HepG2 (cell line): ENCODE measurements at regions not wholly inside any gene's neighbourhood (a gene's known extent, or its start where the extent isn't known, plus 50 kb on each side); places are given as distances from the start of the nearest gene placed in this dataset.

ENCODE experiments used
- ATAC-seq: fragments of 200-7000 bp; cut with Tn5 transposase; 3 replicates; pipeline ENCODE4 v1.9.1; 2020; ENCODE audit warnings: mild to moderate bottlenecking, moderate library complexity
- BruUV-seq: library from RNA; stranded (reverse); fragments of 400-500 nt; replicated peaks from 2 replicates; lab custom pipeline; 2021; lab: Mats Ljungman, UMichigan
- CTCF ChIA-PET: fragments of 300-600 bp; formaldehyde crosslinking; extraction: SDS; loops from one replicate; lab custom pipeline; 2021; ENCODE audit warnings: low total read pairs, inconsistent platforms, low intra/inter-chr PET ratio; lab: Yijun Ruan, JAX
- POLR2A ChIA-PET: fragments of 350-600 bp; sonication (Branson Sonifier 250); formaldehyde crosslinking; loops from one replicate; lab custom pipeline; 2020; ENCODE audit warnings: antibody characterized with exemption, inconsistent platforms; lab: Yijun Ruan, JAX
- DNase-seq: peaks from one replicate; pipeline ENCODE4 v3.0.0-alpha.2; 2015; ENCODE audit warnings: low spot score
- FAIRE-seq: peaks from 3 replicates; lab custom pipeline; 2011; peaks lifted over from hg19 to GRCh38; lab: Jason Lieb, UNC
- H2AFZ ChIP-seq: one replicate; pipeline ENCODE4 v1.6.1; 2011; ENCODE audit warnings: low read length, inconsistent platforms
- H3K27ac ChIP-seq: fragments of 300-600 bp; 3 replicates; pipeline ENCODE4 v1.8.0; 2011; ENCODE audit warnings: mixed run types, mild to moderate bottlenecking, mixed read lengths, low read length, inconsistent platforms; ENCODE audit not compliant: insufficient read depth; ENCODE audit errors: extremely low read length
- H3K27me3 ChIP-seq, 2 experiments: fragments of 200-600 bp in 1 of 2; 2 replicates in 1 of 2; 3 replicates in 1 of 2; pipeline versions ENCODE4 v1.6.0 to v1.8.0; 2011; ENCODE audit warnings: low read length in 2 of 2, mild to moderate bottlenecking in 2 of 2, moderate library complexity in 2 of 2, inconsistent platforms in 1 of 2; ENCODE audit not compliant: insufficient read depth in 2 of 2, control insufficient read depth in 1 of 2
- H3K36me3 ChIP-seq, 2 experiments: fragments of 200-600 bp in 1 of 2; replicated peaks in 1 of 2; 2 replicates in 1 of 2; 3 replicates in 1 of 2; pipeline versions ENCODE4 v1.5.1 to v1.8.0; 2011; ENCODE audit warnings: low read length in 2 of 2, inconsistent platforms in 1 of 2; ENCODE audit not compliant: insufficient read depth in 2 of 2, control insufficient read depth in 1 of 2
- H3K4me1 ChIP-seq: 2 replicates; pipeline ENCODE4 v1.5.1; 2012; ENCODE audit warnings: low read length, inconsistent platforms; ENCODE audit not compliant: insufficient read depth
- H3K4me2 ChIP-seq: 2 replicates; pipeline ENCODE4 v1.6.0; 2011; ENCODE audit warnings: low read depth, low read length, inconsistent platforms
- H3K4me3 ChIP-seq, 3 experiments: fragments of 200-600 bp in 1 of 3; sonication (generic), shearing (Covaris generic) in 1 of 3; replicated peaks in 1 of 3; 2 replicates each; pipeline ENCODE4 v1.5.1; 2011 to 2016; ENCODE audit warnings: low read length in 3 of 3, inconsistent platforms in 2 of 3, low read depth in 2 of 3, mild to moderate bottlenecking in 2 of 3, control low read depth in 1 of 3, mixed read lengths in 1 of 3; ENCODE audit not compliant: insufficient read depth in 1 of 3
- H3K79me2 ChIP-seq: one replicate; pipeline ENCODE4 v1.6.1; 2011; ENCODE audit warnings: low read length, inconsistent platforms; ENCODE audit not compliant: insufficient read depth
- H3K9ac ChIP-seq: 2 replicates; pipeline ENCODE4 v1.6.0; 2011; ENCODE audit warnings: mild to moderate bottlenecking, low read depth, low read length, inconsistent platforms; ENCODE audit not compliant: insufficient read depth
- H3K9me3 ChIP-seq: 2 replicates; pipeline ENCODE4 v1.5.1; 2012; ENCODE audit warnings: mild to moderate bottlenecking, low read length
- H4K20me1 ChIP-seq: 2 replicates; pipeline ENCODE4 v1.6.0; 2011; ENCODE audit warnings: inconsistent platforms, mild to moderate bottlenecking, low read length, moderate library complexity; ENCODE audit not compliant: insufficient read depth
- ARID3A ChIP-seq: IDR thresholded peaks from 2 replicates; pipeline ENCODE4 v1.6.1; 2012; ENCODE audit warnings: low read depth, low read length, improper control_type of control experiment
- BCL6 ChIP-seq: IDR thresholded peaks from 2 replicates; pipeline ENCODE4 v1.6.1; 2016; ENCODE audit warnings: missing genetic modification reagents, missing compliant biosample characterization
- DR1 ChIP-seq: sonication (generic); formaldehyde crosslinking; IDR thresholded peaks from 2 replicates; pipeline ENCODE4 v1.8.0; 2021; ENCODE audit warnings: mild to moderate bottlenecking, missing genetic modification reagents, inconsistent platforms
- MATR3 ChIP-seq: sonication (generic); formaldehyde crosslinking; IDR thresholded peaks from 2 replicates; pipeline ENCODE4 v1.4.0; 2020; ENCODE audit warnings: missing genetic modification reagents
- SP4 ChIP-seq: sonication (generic); formaldehyde crosslinking; IDR thresholded peaks from 2 replicates; pipeline ENCODE4 v1.8.1; 2023; ENCODE audit warnings: mild to moderate bottlenecking, missing genetic modification reagents
- TP53 ChIP-seq: sonication (generic); formaldehyde crosslinking; conservative IDR thresholded peaks from 2 replicates; pipeline ENCODE4 v1.4.0; 2020; ENCODE audit warnings: missing genetic modification reagents
- TRIM24 ChIP-seq: sonication (generic); formaldehyde crosslinking; IDR thresholded peaks from 2 replicates; pipeline ENCODE4 v1.8.0; 2022; ENCODE audit warnings: mild to moderate bottlenecking, missing genetic modification reagents
- ZFP36L1 ChIP-seq: sonication (generic); formaldehyde crosslinking; IDR thresholded peaks from 2 replicates; pipeline ENCODE4 v1.8.0; 2022; ENCODE audit warnings: mild to moderate bottlenecking, missing genetic modification reagents, moderate library complexity
- ZNF3 ChIP-seq: IDR thresholded peaks from 2 replicates; pipeline ENCODE4 v1.7.0; 2017; ENCODE audit warnings: inconsistent platforms
- ZNF83 ChIP-seq: sonication (generic); formaldehyde crosslinking; IDR thresholded peaks from 2 replicates; pipeline ENCODE4 v1.4.0; 2020; ENCODE audit warnings: missing genetic modification reagents, mild to moderate bottlenecking, borderline replicate concordance
- ZSCAN12 ChIP-seq: sonication (generic); formaldehyde crosslinking; IDR thresholded peaks from 2 replicates; pipeline ENCODE4 v1.9.0; 2021; ENCODE audit warnings: mild to moderate bottlenecking, missing genetic modification reagents
- WGBS: methylation state at CpG from one replicate; pipeline ENCODE4 v1.1.6; 2017; ENCODE audit warnings: low lambda C conversion rate; 5-methylcytosine and 5-hydroxymethylcytosine counted together
- in situ Hi-C: cut with HindIII; loops from 2 replicates; pipeline ENCODE4 v1.10.0; 2017; ENCODE audit warnings: low pct_unique_long_range_greater_than_20kb; ENCODE audit not compliant: extremely low pct_ligation_motif_present
- intact Hi-C: fragments of 100-400 bp; cut with micrococcal nuclease; formaldehyde crosslinking; loops from one replicate; pipeline ENCODE4 v1.10.0; 2022; ENCODE audit not compliant: unreplicated experiment
- TF ChIP-seq, protein P1 (sequence below): sonication (generic); formaldehyde crosslinking; conservative IDR thresholded peaks from 2 replicates; pipeline ENCODE4 v1.5.0; 2020; ENCODE audit warnings: missing genetic modification reagents
- TF ChIP-seq, protein P2 (sequence below): sonication (generic); formaldehyde crosslinking; IDR thresholded peaks from 2 replicates; pipeline ENCODE4 v1.8.0; 2022; ENCODE audit warnings: mild to moderate bottlenecking, missing genetic modification reagents, borderline replicate concordance
- TF ChIP-seq, protein P3 (sequence below): sonication (generic); formaldehyde crosslinking; IDR thresholded peaks from 2 replicates; pipeline ENCODE4 v1.5.0; 2020; ENCODE audit warnings: missing genetic modification reagents, mild to moderate bottlenecking, borderline replicate concordance

GRCh38 chr5:110255194-110255593, 471.3 kb downstream of the TMEM232 start (continued):
- TF ChIP-seq, protein P1, sequence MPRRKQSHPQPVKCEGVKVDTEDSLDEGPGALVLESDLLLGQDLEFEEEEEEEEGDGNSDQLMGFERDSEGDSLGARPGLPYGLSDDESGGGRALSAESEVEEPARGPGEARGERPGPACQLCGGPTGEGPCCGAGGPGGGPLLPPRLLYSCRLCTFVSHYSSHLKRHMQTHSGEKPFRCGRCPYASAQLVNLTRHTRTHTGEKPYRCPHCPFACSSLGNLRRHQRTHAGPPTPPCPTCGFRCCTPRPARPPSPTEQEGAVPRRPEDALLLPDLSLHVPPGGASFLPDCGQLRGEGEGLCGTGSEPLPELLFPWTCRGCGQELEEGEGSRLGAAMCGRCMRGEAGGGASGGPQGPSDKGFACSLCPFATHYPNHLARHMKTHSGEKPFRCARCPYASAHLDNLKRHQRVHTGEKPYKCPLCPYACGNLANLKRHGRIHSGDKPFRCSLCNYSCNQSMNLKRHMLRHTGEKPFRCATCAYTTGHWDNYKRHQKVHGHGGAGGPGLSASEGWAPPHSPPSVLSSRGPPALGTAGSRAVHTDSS, result no peak
- no peak for TF ChIP-seq BCL6
- TF ChIP-seq ZNF3, result no peak
- TF ChIP-seq ZFP36L1 (CRISPR knock-in tag), result no peak
- TF ChIP-seq, protein P2, sequence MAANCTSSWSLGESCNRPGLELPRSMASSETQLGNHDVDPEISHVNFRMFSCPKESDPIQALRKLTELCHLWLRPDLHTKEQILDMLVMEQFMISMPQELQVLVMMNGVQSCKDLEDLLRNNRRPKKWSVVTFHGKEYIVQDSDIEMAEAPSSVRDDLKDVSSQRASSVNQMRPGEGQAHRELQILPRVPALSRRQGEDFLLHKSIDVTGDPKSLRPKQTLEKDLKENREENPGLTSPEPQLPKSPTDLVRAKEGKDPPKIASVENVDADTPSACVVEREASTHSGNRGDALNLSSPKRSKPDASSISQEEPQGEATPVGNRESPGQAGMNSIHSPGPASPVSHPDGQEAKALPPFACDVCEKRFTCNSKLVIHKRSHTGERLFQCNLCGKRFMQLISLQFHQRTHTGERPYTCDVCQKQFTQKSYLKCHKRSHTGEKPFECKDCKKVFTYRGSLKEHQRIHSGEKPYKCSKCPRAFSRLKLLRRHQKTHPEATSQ (CRISPR knock-in tag), result no peak
- no peak for TF ChIP-seq ZNF83 (CRISPR knock-in tag)
- no peak for TF ChIP-seq MATR3 (CRISPR knock-in tag)
- TF ChIP-seq SP4 (CRISPR knock-in tag), result no peak
- no peak for TF ChIP-seq TP53 (CRISPR knock-in tag)

- POLR2A ChIA-PET, result no interaction called here
- BruUV-seq, result no TSS peak
- no peak overlapping the region for H3K27ac ChIP-seq
Measured at GRCh38 chr5:110256298-110256697, 470.2 kb downstream of the TMEM232 start.

More at GRCh38 chr5:110256298-110256697, 470.2 kb downstream of the TMEM232 start:
- H2AFZ ChIP-seq, result no peak overlapping the region
- no peaks in the 10 kb centered on the region for H3K36me3 ChIP-seq
- intact Hi-C loops, result no loop called here
- WGBS, result 43% methylated on average over 2 of the region's 2 CpGs
- FAIRE-seq, result no peak
- in situ Hi-C loops, result no loop called here
- H4K20me1 ChIP-seq, result no peaks in the 10 kb centered on the region
- TF ChIP-seq TRIM24 (CRISPR knock-in tag) (no peak), ZSCAN12 (CRISPR knock-in tag) (no peak), ARID3A (no peak), DR1 (CRISPR knock-in tag) (no peak)
- TF ChIP-seq, protein P3, sequence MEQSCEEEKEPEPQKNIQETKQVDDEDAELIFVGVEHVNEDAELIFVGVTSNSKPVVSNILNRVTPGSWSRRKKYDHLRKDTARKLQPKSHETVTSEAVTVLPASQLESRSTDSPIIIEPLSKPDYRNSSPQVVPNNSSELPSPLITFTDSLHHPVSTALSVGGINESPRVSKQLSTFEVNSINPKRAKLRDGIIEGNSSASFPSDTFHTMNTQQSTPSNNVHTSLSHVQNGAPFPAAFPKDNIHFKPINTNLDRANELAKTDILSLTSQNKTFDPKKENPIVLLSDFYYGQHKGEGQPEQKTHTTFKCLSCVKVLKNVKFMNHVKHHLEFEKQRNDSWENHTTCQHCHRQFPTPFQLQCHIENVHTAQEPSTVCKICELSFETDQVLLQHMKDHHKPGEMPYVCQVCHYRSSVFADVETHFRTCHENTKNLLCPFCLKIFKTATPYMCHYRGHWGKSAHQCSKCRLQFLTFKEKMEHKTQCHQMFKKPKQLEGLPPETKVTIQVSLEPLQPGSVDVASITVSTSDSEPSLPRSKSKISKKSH (CRISPR knock-in tag), result no peak
- H3K4me1 ChIP-seq, result no peaks in the 10 kb centered on the region
- H3K9ac ChIP-seq, result no peak overlapping the region
- CTCF ChIA-PET, result no interaction called here
- H3K4me3 ChIP-seq, result no peak overlapping the region
- DNase-seq, result no peak
- H3K4me2 ChIP-seq, result no peak overlapping the region
- no peak for ATAC-seq
- no peaks in the 10 kb centered on the region for H3K79me2 ChIP-seq
- peaks cover 0 to 3% of the 10 kb centered on the region in 2 experiments; a peak in 2 of 5 replicates for H3K27me3 ChIP-seq
- H3K9me3 ChIP-seq, result no peaks in the 10 kb centered on the region
